Left lung (tissue), 4 donors: ENCODE measurements at regions not wholly inside any gene's neighbourhood (a gene's known extent, or its start where the extent isn't known, plus 50 kb on each side); places are given as distances from the start of the nearest gene placed in this dataset.

Experiments used
- ATAC-seq: fragments of 200-7000 bp; cut with Tn5 transposase; one replicate; pipeline ENCODE4 v1.9.1; 2020; ENCODE audit warnings: moderate library complexity
- DNase-seq, 4 donors: peaks; one replicate each; pipeline ENCODE4 v3.0.0-alpha.2; 2013 to 2020
- H3K27ac ChIP-seq, 2 donors: fragments of 200-600 bp; sonication (generic) in 1 of 2; one replicate each; pipeline versions ENCODE4 v1.5.0 to v1.8.0; 2020 to 2021
- H3K27me3 ChIP-seq, 2 donors: fragments of 200-600 bp; sonication (generic) in 1 of 2; one replicate each; pipeline versions ENCODE4 v1.5.0 to v1.8.0; 2020 to 2021
- H3K36me3 ChIP-seq, 2 donors: fragments of 200-600 bp; sonication (generic) in 1 of 2; one replicate each; pipeline versions ENCODE4 v1.5.0 to v1.8.0; 2020 to 2021
- H3K4me1 ChIP-seq, 2 donors: fragments of 200-600 bp; one replicate each; pipeline ENCODE4 v1.8.0; 2021
- H3K4me3 ChIP-seq, 2 donors: fragments of 200-600 bp; sonication (generic) in 1 of 2; one replicate each; pipeline versions ENCODE4 v1.5.0 to v1.8.0; 2020 to 2021; ENCODE audit warnings: mild to moderate bottlenecking in 1 of 2
- H3K9me3 ChIP-seq, 2 donors: fragments of 200-600 bp; sonication (generic) in 1 of 2; one replicate each; pipeline versions ENCODE4 v1.5.0 to v1.8.0; 2020 to 2021
- intact Hi-C, 2 donors: fragments of 100-400 bp; cut with DNase I; formaldehyde crosslinking; loops; one replicate each; pipeline versions ENCODE4 v1.11.2 to v1.14.2; 2022
- TF ChIP-seq, protein P1 (sequence below), 2 donors: fragments of 200-600 bp; sonication (generic) in 1 of 2; IDR thresholded peaks; one replicate each; pipeline versions ENCODE4 v1.5.0 to v1.8.0; 2021; ENCODE audit warnings: antibody characterized with exemption in 2 of 2
- donor health status: DM: no; HTN: yes; CAD: no.
- donor health status: DM: no; HTN: no; CAD: no.

DNA sequence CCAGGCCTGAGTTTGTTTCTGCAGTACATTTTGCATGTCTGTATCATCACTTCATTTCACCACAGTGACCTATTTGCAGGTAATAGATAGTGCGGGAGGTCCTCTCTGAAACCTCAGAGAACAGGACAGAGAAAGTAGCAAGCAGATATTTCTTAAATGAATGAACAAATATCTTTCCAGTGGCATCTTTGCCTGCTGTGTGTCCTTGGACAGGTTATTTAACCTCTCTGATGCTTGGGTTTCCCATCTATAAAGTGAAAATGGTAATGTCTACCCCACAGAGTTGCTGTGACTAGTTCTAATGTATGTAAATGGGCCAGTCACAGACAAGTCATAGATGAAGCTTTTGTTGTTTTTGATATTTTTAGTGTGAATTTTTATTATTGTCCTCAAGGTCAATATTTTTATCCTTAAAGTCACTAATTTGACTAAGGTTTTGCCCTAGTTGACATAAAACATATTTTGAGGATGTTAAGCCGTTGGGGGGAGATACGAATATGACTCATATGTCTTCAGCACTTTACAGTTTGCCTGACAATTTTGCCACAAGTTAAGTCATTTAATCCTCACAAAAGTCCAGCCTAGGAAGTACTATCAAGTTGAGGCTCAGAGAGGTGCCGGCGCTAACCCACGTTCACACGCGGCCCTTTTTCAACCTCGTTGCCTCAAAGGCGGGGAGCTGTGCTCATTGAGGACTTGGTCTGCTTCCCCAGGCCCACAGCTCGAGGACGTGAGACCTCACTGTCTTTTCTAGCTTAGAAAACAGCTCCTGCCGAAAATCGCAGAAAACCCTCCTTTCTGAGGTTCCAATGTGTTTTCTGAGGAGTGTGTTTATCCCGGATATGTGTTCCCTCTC lies 126.7 kb upstream of the STX18 start:
- H3K27ac ChIP-seq = no peak overlapping the region
- no peaks in the 10 kb centered on the region for H3K27me3 ChIP-seq
- no peaks in the 10 kb centered on the region for H3K4me1 ChIP-seq
- TF ChIP-seq, protein P1, sequence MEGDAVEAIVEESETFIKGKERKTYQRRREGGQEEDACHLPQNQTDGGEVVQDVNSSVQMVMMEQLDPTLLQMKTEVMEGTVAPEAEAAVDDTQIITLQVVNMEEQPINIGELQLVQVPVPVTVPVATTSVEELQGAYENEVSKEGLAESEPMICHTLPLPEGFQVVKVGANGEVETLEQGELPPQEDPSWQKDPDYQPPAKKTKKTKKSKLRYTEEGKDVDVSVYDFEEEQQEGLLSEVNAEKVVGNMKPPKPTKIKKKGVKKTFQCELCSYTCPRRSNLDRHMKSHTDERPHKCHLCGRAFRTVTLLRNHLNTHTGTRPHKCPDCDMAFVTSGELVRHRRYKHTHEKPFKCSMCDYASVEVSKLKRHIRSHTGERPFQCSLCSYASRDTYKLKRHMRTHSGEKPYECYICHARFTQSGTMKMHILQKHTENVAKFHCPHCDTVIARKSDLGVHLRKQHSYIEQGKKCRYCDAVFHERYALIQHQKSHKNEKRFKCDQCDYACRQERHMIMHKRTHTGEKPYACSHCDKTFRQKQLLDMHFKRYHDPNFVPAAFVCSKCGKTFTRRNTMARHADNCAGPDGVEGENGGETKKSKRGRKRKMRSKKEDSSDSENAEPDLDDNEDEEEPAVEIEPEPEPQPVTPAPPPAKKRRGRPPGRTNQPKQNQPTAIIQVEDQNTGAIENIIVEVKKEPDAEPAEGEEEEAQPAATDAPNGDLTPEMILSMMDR (IDR thresholded peaks at IDR 0.05) = no peak
- H3K4me3 ChIP-seq = no peak overlapping the region
- intact Hi-C loops = no loop called here
- no peaks in the 10 kb centered on the region for H3K9me3 ChIP-seq
- DNase-seq (no peak), ATAC-seq (no peak)
- H3K36me3 ChIP-seq = no peaks in the 10 kb centered on the region

DNA sequence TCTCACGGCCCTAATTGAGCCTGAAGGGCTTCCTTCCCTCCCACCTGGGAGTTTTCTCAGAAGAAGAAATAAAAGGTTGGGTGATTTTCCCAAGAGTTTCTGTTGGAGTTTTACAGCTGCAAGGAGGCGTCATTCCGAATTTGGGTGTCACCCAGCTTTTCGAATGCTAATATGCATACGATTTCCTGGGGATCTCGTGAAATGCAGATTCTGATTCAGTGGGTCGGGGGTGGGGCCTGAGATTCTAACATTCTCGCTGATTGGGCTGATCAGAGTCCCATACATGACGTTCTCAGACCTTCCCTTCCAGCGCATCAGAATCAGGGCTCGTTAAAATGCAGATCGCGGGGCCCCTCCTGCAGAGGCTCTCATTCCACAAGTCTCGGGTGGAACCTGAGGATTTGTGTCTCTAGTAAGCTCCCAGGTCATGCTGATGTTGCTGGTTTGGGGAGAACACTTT lies 125.8 kb upstream of the STX18 start:
- no peak overlapping the region for H3K4me3 ChIP-seq
- H3K36me3 ChIP-seq = no peaks in the 10 kb centered on the region
- intact Hi-C loops = no loop called here
- H3K4me1 ChIP-seq = no peaks in the 10 kb centered on the region
- no peak for DNase-seq
- no peaks in the 10 kb centered on the region for H3K9me3 ChIP-seq
- TF ChIP-seq, protein P1 (IDR thresholded peaks at IDR 0.05) = no peak
- no peak overlapping the region for H3K27ac ChIP-seq
- no peak for ATAC-seq
- no peaks in the 10 kb centered on the region for H3K27me3 ChIP-seq

DNA sequence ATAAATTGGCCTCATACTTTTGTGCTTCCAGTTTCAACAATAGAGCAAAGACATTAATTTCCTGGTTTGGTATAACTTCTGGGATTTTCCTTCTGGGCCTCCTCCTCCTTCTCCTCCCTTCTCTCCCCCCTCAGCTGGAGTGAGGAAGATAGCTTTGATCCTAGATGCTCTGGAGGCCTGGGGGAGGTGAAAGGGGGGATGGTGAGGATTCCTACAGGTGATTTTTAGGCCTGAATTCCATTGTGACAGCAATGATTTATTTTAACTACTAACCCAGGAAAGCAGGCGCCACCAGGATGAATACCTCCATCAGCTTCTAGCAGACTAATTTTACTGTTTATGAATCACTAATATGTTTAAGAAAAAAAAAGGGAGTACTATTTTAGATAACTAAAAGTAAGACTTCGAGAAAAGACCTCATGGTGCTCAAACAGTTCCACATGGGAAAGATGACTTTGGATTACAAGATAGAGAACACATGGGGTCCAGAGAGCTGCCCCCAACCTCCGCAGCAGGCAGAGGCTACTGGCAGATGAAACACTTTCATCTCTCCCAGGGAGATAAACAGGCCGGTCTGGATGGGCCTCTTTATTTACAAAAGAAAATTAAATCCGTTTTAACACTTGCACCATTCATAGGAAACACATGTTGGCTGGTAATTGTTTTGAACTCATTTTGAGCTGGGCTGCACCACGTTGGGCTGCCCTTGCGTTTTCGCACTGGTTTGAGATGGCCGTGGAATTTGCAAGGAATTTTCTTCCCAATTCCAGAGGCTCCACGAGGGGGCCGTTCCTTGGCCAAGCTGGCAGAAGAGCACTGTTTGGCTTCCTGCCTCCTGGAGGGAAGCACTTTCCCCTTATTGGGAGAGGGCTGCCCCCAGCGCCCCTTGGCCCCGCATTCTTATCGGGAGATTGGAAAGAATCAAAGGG lies 125.1 kb upstream of the STX18 start:
- no peaks in the 10 kb centered on the region for H3K27me3 ChIP-seq
- H3K9me3 ChIP-seq = no peaks in the 10 kb centered on the region
- H3K4me1 ChIP-seq = no peaks in the 10 kb centered on the region
- DNase-seq = peak in 2 of 4 donors; percentile 26 to 30
- no peak for ATAC-seq
- no peaks in the 10 kb centered on the region for H3K36me3 ChIP-seq
- TF ChIP-seq, protein P1 (IDR thresholded peaks at IDR 0.05) = no peak
- H3K4me3 ChIP-seq = no peak overlapping the region
- intact Hi-C loops = no loop called here
- no peak overlapping the region for H3K27ac ChIP-seq

DNA sequence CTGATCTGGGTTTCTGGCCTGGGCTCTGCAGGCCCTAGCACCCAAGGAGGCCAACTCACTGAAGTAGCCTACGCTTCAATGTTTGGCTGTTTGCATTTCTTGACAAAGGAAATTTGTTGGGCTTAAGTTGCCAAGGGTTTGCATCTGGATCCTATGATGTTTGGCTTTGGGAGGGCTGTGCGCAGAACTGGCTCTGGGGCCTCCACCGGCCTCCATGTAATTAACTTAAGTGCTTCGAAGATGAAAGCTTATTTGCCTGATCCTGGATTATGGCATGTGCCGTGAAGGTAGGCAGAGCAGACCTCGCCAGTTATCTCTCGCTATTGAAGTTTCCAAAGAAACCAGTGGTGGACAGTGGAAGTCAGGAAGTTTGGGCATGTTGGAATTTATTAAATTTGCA lies 124.3 kb upstream of the STX18 start:
- TF ChIP-seq, protein P1 (IDR thresholded peaks at IDR 0.05) = no peak
- DNase-seq = no peak
- Histone ChIP-seq H3K36me3 (no peaks in the 10 kb centered on the region), H3K27ac (no peak overlapping the region), H3K27me3 (no peaks in the 10 kb centered on the region), H3K4me1 (no peaks in the 10 kb centered on the region), H3K9me3 (no peaks in the 10 kb centered on the region), H3K4me3 (no peak overlapping the region)
- intact Hi-C loops = no loop called here
- ATAC-seq = no peak

GRCh38 chr4:4664234-4664633 lies 122.4 kb upstream of the STX18 start:
- no peak overlapping the region for H3K4me3 ChIP-seq
- H3K36me3 ChIP-seq = no peaks in the 10 kb centered on the region
- no peak for ATAC-seq
- no peak for DNase-seq
- intact Hi-C loops = no loop called here
- no peak overlapping the region for H3K27ac ChIP-seq
- H3K4me1 ChIP-seq = no peaks in the 10 kb centered on the region
- no peaks in the 10 kb centered on the region for H3K9me3 ChIP-seq
- TF ChIP-seq, protein P1 (IDR thresholded peaks at IDR 0.05) = no peak
- no peaks in the 10 kb centered on the region for H3K27me3 ChIP-seq
